NCI-H748 treated with DMSO at 0.1 percent for 48 hours (cell line): ENCODE measurements at regions not wholly inside any gene's neighbourhood (a gene's known extent, or its start where the extent isn't known, plus 50 kb on each side); places are given as distances from the start of the nearest gene placed in this dataset.
"Not testable (repeated sequence)": the region's sequence is repeated elsewhere in the genome, so short reads cannot be mapped to it uniquely, and the experiment has no call there.

Source experiments
- DNase-seq: peaks from one replicate; lab custom pipeline; 2025; lab: John Stamatoyannopoulos, UW

- DNase-seq: no peak
These were observed 162.9 kb downstream of the TRIB2 start for GRCh38 chr2:12879649-12880048.

GRCh38 chr2:12881952-12882351, 165.2 kb downstream of the TRIB2 start:
- no peak for DNase-seq

GRCh38 chr2:12882393-12882792, 165.7 kb downstream of the TRIB2 start:
- no peak for DNase-seq

- DNase-seq: no peak
These were observed 167.2 kb downstream of the TRIB2 start for GRCh38 chr2:12883906-12884305.

- no peak for DNase-seq
These were observed 168.1 kb downstream of the TRIB2 start for GRCh38 chr2:12884713-12885282.

GRCh38 chr2:12890066-12890465, 173.3 kb downstream of the TRIB2 start:
- DNase-seq: no peak

- no peak for DNase-seq
These were observed 173.8 kb downstream of the TRIB2 start for GRCh38 chr2:12890481-12890991.

- DNase-seq: no peak
These were observed 178.3 kb downstream of the TRIB2 start for GRCh38 chr2:12895017-12895416.

GRCh38 chr2:12896318-12896982, 179.7 kb downstream of the TRIB2 start:
- DNase-seq: no peak

GRCh38 chr2:12897181-12897580, 180.4 kb downstream of the TRIB2 start:
- no peak for DNase-seq

- DNase-seq: no peak
These were observed 186.5 kb downstream of the TRIB2 start for GRCh38 chr2:12903272-12903671.

GRCh38 chr2:12910431-12910830, 193.7 kb downstream of the TRIB2 start:
- no peak for DNase-seq

GRCh38 chr2:12915787-12916186, 199.1 kb downstream of the TRIB2 start:
- DNase-seq: no peak

- DNase-seq: no peak
These were observed 201.6 kb downstream of the TRIB2 start for GRCh38 chr2:12918138-12918834.

GRCh38 chr2:12918835-12919445, 202.2 kb downstream of the TRIB2 start:
- DNase-seq: no peak

GRCh38 chr2:12921321-12921720, 204.6 kb downstream of the TRIB2 start:
- no peak for DNase-seq

- DNase-seq: no peak
These were observed 207.3 kb downstream of the TRIB2 start for GRCh38 chr2:12923907-12924610.

GRCh38 chr2:12926641-12927040, 209.9 kb downstream of the TRIB2 start:
- not testable (repeated sequence) for DNase-seq

- DNase-seq: no peak
These were observed 211.6 kb downstream of the TRIB2 start for GRCh38 chr2:12928197-12928774.

- peak; percentile 32 for DNase-seq
These were observed 212.2 kb downstream of the TRIB2 start for GRCh38 chr2:12928775-12929401.

GRCh38 chr2:12929758-12930157, 213.0 kb downstream of the TRIB2 start:
- no peak for DNase-seq
